RWPE2 (cell line): ENCODE measurements at regions not wholly inside any gene's neighbourhood (a gene's known extent, or its start where the extent isn't known, plus 50 kb on each side); places are given as distances from the start of the nearest gene placed in this dataset.

Experiments used
- ATAC-seq: fragments of 200-7000 bp; cut with Tn5 transposase; 3 replicates; pipeline ENCODE4 v1.9.1; 2021; ENCODE audit warnings: low read depth
- DNase-seq: peaks from one replicate; pipeline ENCODE4 v3.0.0-alpha.2; 2020; ENCODE audit warnings: low spot score
- H3K27ac ChIP-seq: fragments of 450-650 bp; 2 replicates; pipeline ENCODE4 v1.5.1; 2017; ENCODE audit warnings: mild to moderate bottlenecking; ENCODE audit not compliant: poor library complexity, severe bottlenecking
- H3K27me3 ChIP-seq: fragments of 250-450 bp; sonication (Bioruptor Pico); 2 replicates; pipeline ENCODE4 v1.5.1; 2021; ENCODE audit warnings: mild to moderate bottlenecking, moderate library complexity; ENCODE audit not compliant: insufficient read depth, poor library complexity, severe bottlenecking
- H3K36me3 ChIP-seq: fragments of 250-450 bp; sonication (Bioruptor Pico); 2 replicates; pipeline ENCODE4 v1.5.1; 2020; ENCODE audit warnings: low read depth, mild to moderate bottlenecking, moderate library complexity
- H3K4me1 ChIP-seq: fragments of 250-450 bp; sonication (Bioruptor Pico); 2 replicates; pipeline ENCODE4 v1.5.1; 2021; ENCODE audit warnings: mild to moderate bottlenecking, moderate library complexity; ENCODE audit not compliant: insufficient read depth, poor library complexity, severe bottlenecking
- H3K4me3 ChIP-seq: fragments of 250-450 bp; sonication (Bioruptor Pico); 2 replicates; pipeline ENCODE4 v1.5.1; 2021; ENCODE audit warnings: mild to moderate bottlenecking, moderate library complexity; ENCODE audit not compliant: severe bottlenecking
- H3K9me3 ChIP-seq: fragments of 250-450 bp; sonication (Bioruptor Pico); 2 replicates; pipeline ENCODE4 v1.5.1; 2021; ENCODE audit warnings: mild to moderate bottlenecking, moderate library complexity; ENCODE audit not compliant: severe bottlenecking
- CTCF ChIP-seq: fragments of 450-650 bp; IDR thresholded peaks from one replicate; pipeline ENCODE4 v1.5.1; 2017; ENCODE audit warnings: mild to moderate bottlenecking, moderate library complexity; ENCODE audit not compliant: poor library complexity, severe bottlenecking

- DNase-seq (no peak), ATAC-seq (peak; percentile 53; the same call in 1 of the 3 replicates)
- H3K9me3 ChIP-seq: no peaks in the 10 kb centered on the region
- H3K27me3 ChIP-seq: no peaks in the 10 kb centered on the region
- no peak overlapping the region for H3K27ac ChIP-seq
- no peak overlapping the region for H3K4me3 ChIP-seq
- no peak for TF ChIP-seq CTCF
- no peaks in the 10 kb centered on the region for H3K36me3 ChIP-seq
- H3K4me1 ChIP-seq: peaks cover 8% of the 10 kb centered on the region
Measured at GRCh38 chr5:18321262-18321942, 687.1 kb downstream of the TAF11L14 start.

GRCh38 chr5:18323891-18324290 is 689.6 kb downstream of the TAF11L14 start:
- no peak for TF ChIP-seq CTCF
- no peak for DNase-seq
- peaks cover 8% of the 10 kb centered on the region for H3K4me1 ChIP-seq
- H3K27me3 ChIP-seq: no peaks in the 10 kb centered on the region
- no peak overlapping the region for H3K27ac ChIP-seq
- H3K9me3 ChIP-seq: no peaks in the 10 kb centered on the region
- H3K36me3 ChIP-seq: no peaks in the 10 kb centered on the region
- ATAC-seq: no peak
- no peak overlapping the region for H3K4me3 ChIP-seq

GRCh38 chr5:18325431-18325830 is 691.2 kb downstream of the TAF11L14 start:
- no peak for ATAC-seq
- H3K4me1 ChIP-seq: peaks cover 8% of the 10 kb centered on the region
- no peak for DNase-seq
- H3K27ac ChIP-seq: no peak overlapping the region
- H3K36me3 ChIP-seq: no peaks in the 10 kb centered on the region
- no peaks in the 10 kb centered on the region for H3K27me3 ChIP-seq
- TF ChIP-seq CTCF: no peak
- no peaks in the 10 kb centered on the region for H3K9me3 ChIP-seq
- H3K4me3 ChIP-seq: no peak overlapping the region

GRCh38 chr5:18329328-18329727 is 695.1 kb downstream of the TAF11L14 start:
- no peaks in the 10 kb centered on the region for H3K27me3 ChIP-seq
- no peak for TF ChIP-seq CTCF
- H3K4me3 ChIP-seq: no peak overlapping the region
- ATAC-seq (no peak), DNase-seq (no peak)
- peaks cover 2% of the 10 kb centered on the region for H3K4me1 ChIP-seq
- no peak overlapping the region for H3K27ac ChIP-seq
- no peaks in the 10 kb centered on the region for H3K9me3 ChIP-seq
- H3K36me3 ChIP-seq: no peaks in the 10 kb centered on the region

GRCh38 chr5:18333841-18334240 is 699.6 kb downstream of the TAF11L14 start:
- no peak for TF ChIP-seq CTCF
- no peak for ATAC-seq
- DNase-seq: no peak
- Histone ChIP-seq H3K27me3 (peaks cover 2% of the 10 kb centered on the region), H3K36me3 (no peaks in the 10 kb centered on the region), H3K27ac (no peak overlapping the region), H3K9me3 (no peaks in the 10 kb centered on the region), H3K4me1 (peaks cover 2% of the 10 kb centered on the region), H3K4me3 (no peak overlapping the region)
